ENCODE measurements at regions not wholly inside any gene's neighbourhood (a gene's known extent, or its start where the extent isn't known, plus 50 kb on each side); places are given as distances from the start of the nearest gene placed in this dataset.

GRCh38 chr2:173446722-173447121 is 92.0 kb downstream of the CDCA7 start:
- Histone ChIP-seq H3K4me1 (replicated peaks in 1 of 4; ENCODE audit: control insufficient read depth in 3 of 4, insufficient read depth in 4 of 4, low read length in 3 of 4) (no peaks in the 10 kb centered on the region; a peak in 1 of 7 replicates), H3K14ac (ENCODE audit: insufficient read length) (no peak overlapping the region), H4K8ac (ENCODE audit: extremely low read depth, insufficient read depth, low read length) (no peak overlapping the region), H3K4ac (replicated peaks; ENCODE audit: insufficient read length, low read depth, low read length) (no peak overlapping the region), H3K4me2 (ENCODE audit: insufficient read depth in 1 of 2, low read depth in 2 of 2, low read length in 2 of 2) (no peak overlapping the region), H3K56ac (replicated peaks; ENCODE audit: insufficient read length, low read depth, low read length) (no peak overlapping the region), H2BK120ac (replicated peaks; ENCODE audit: low read depth, low read length) (no peak overlapping the region), H4K91ac (replicated peaks; ENCODE audit: insufficient read length, low read length) (no peak overlapping the region), H2BK20ac (ENCODE audit: low read length) (no peak overlapping the region), H2BK15ac (ENCODE audit: low read length) (no peak overlapping the region), H3K27ac (ENCODE audit: low read depth, low read length) (no peak overlapping the region), H2BK5ac (ENCODE audit: low read depth, low read length) (no peak overlapping the region), H2AFZ (ENCODE audit: low read length) (no peak overlapping the region), H3K27me3 (replicated peaks in 1 of 4; ENCODE audit: control insufficient read depth in 3 of 4, extremely low read depth in 1 of 4, insufficient read depth in 3 of 4, low read length in 3 of 4) (no peaks in the 10 kb centered on the region), H2BK12ac (ENCODE audit: low read depth, low read length) (no peak overlapping the region), H4K20me1 (replicated peaks in 1 of 2; ENCODE audit: control insufficient read depth in 1 of 2, insufficient read depth in 2 of 2, low read length in 2 of 2) (no peaks in the 10 kb centered on the region), H2AK5ac (ENCODE audit: low read depth, low read length) (no peak overlapping the region), H3K9me3 (ENCODE audit: insufficient read depth in 2 of 2, low read depth in 1 of 2, low read length in 1 of 2) (no peaks in the 10 kb centered on the region), H3K36me3 (ENCODE audit: control insufficient read depth in 2 of 4, insufficient read depth in 4 of 4, low read length in 3 of 4) (no peaks in the 10 kb centered on the region), H3K23me2 (ENCODE audit: low read depth, low read length) (no peaks in the 10 kb centered on the region), H3K79me2 (ENCODE audit: control insufficient read depth in 1 of 2, insufficient read depth in 2 of 2, low read length in 2 of 2) (no peaks in the 10 kb centered on the region), H3K4me3 (ENCODE audit: extremely low read depth in 1 of 4, insufficient read depth in 2 of 4, low read depth in 3 of 4, low read length in 4 of 4) (no peak overlapping the region), H3K79me1 (ENCODE audit: low read depth, low read length) (no peaks in the 10 kb centered on the region), H3K9ac (replicated peaks in 1 of 4; ENCODE audit: extremely low read depth in 1 of 4, low read depth in 3 of 4, low read length in 3 of 4) (no peak overlapping the region), H3K18ac (ENCODE audit: extremely low read depth, low read length) (no peak overlapping the region), H3K23ac (ENCODE audit: insufficient read length) (no peak overlapping the region), H4K5ac (ENCODE audit: insufficient read length, low read depth, low read length) (no peak overlapping the region)
- no peak for FAIRE-seq
- 87% methylated on average over 1 of the region's 1 CpG; no CpG with 5 or more reads in 1 of the 2 experiments for WGBS, 2 experiments (ENCODE audit: extremely low coverage in 1 of 2, insufficient coverage in 1 of 2, insufficient read length in 1 of 2, insufficient replicate concordance in 2 of 2, low coverage in 1 of 2, low lambda C conversion rate in 2 of 2, missing lambda C conversion rate in 1 of 2)
- POLR2A ChIA-PET (ENCODE audit: partially characterized antibody): no interaction called here
- CTCF ChIA-PET (ENCODE audit: partially characterized antibody): interaction anchor here (1.3 kb wide), 1 partner anchor 44 kb away, joined by 4 read pairs; no protein-coding TSS in a partner anchor
- no peak for TF ChIP-seq SIN3A (conservative IDR thresholded peaks at IDR 0.05 in 1 of 2, IDR thresholded peaks at IDR 0.05 in 1 of 2; ENCODE audit: low read depth in 1 of 2, low read length in 2 of 2)
- no peak for TF ChIP-seq E2F6 (IDR thresholded peaks at IDR 0.05)
- TF ChIP-seq GTF2F1 (IDR thresholded peaks at IDR 0.05; ENCODE audit: borderline replicate concordance, low read depth, low read length): no peak
- TF ChIP-seq POLR2AphosphoS5 (IDR thresholded peaks at IDR 0.05; ENCODE audit: low read depth, low read length): no peak
- TF ChIP-seq SRF (IDR thresholded peaks at IDR 0.05; ENCODE audit: low read depth, low read length): no peak
- TF ChIP-seq CTBP2 (IDR thresholded peaks at IDR 0.05; ENCODE audit: borderline replicate concordance, insufficient read depth, insufficient read length, low read length): no peak
- DNase-seq (ENCODE audit: low read depth in 1 of 2, low spot score in 2 of 2): no peak
